HepG2 (cell line): ENCODE measurements at regions not wholly inside any gene's neighbourhood (a gene's known extent, or its start where the extent isn't known, plus 50 kb on each side); places are given as distances from the start of the nearest gene placed in this dataset.
A peak's percentile ranks its signal among the peaks of the same experiment; 100 is the strongest.

Source experiments
- AGO2 ChIP-seq: fragments of 200-400 bp; formaldehyde crosslinking; optimal IDR thresholded peaks from 2 replicates; pipeline ENCODE3; 2017; ENCODE audit warnings: mild to moderate bottlenecking, low read depth, low read length, moderate library complexity
- CAMTA2 ChIP-seq: sonication (generic); formaldehyde crosslinking; IDR thresholded peaks from 2 replicates; pipeline ENCODE4 v1.4.0; 2020; ENCODE audit warnings: mild to moderate bottlenecking, missing genetic modification reagents, borderline replicate concordance
- CHD2 ChIP-seq: IDR thresholded peaks from 2 replicates; pipeline ENCODE4 v1.6.1; 2011; ENCODE audit warnings: low read depth, low read length, improper control_type of control experiment
- DNMT3B ChIP-seq: conservative IDR thresholded peaks from 2 replicates; pipeline ENCODE4 v1.6.1; 2016; ENCODE audit warnings: missing biosample characterization, control low read depth
- HES4 ChIP-seq: sonication (generic); formaldehyde crosslinking; IDR thresholded peaks from 2 replicates; pipeline ENCODE4 v1.9.0; 2021; ENCODE audit warnings: mild to moderate bottlenecking, missing genetic modification reagents, borderline replicate concordance
- HMGXB3 ChIP-seq: sonication (generic); formaldehyde crosslinking; IDR thresholded peaks from 2 replicates; pipeline ENCODE4 v1.4.0; 2020; ENCODE audit warnings: missing genetic modification reagents, borderline replicate concordance
- KLF15 ChIP-seq: sonication (generic); formaldehyde crosslinking; IDR thresholded peaks from 2 replicates; pipeline ENCODE4 v1.8.1; 2023; ENCODE audit warnings: borderline replicate concordance, mild to moderate bottlenecking, inconsistent platforms, missing genetic modification reagents, mixed read lengths
- POLR2AphosphoS2 ChIP-seq: IDR thresholded peaks from 2 replicates; pipeline ENCODE4 v1.6.1; 2011; ENCODE audit warnings: low read depth, low read length, improper control_type of control experiment
- RFX5 ChIP-seq: IDR thresholded peaks from 2 replicates; pipeline ENCODE4 v1.6.1; 2011; ENCODE audit warnings: low read depth, low read length, improper control_type of control experiment
- SIN3A ChIP-seq: IDR thresholded peaks from 2 replicates; pipeline ENCODE4 v1.6.1; 2011; ENCODE audit warnings: low read depth, mild to moderate bottlenecking, control low read depth, low read length, borderline replicate concordance
- SP5 ChIP-seq: IDR thresholded peaks from 2 replicates; pipeline ENCODE4 v1.6.1; 2016; ENCODE audit warnings: low read depth, borderline replicate concordance
- ZBTB34 ChIP-seq: sonication (generic); formaldehyde crosslinking; IDR thresholded peaks from 2 replicates; pipeline ENCODE4 v1.8.0; 2022; ENCODE audit warnings: mild to moderate bottlenecking, missing genetic modification reagents
- ZFP36L2 ChIP-seq: sonication (generic); formaldehyde crosslinking; IDR thresholded peaks from 2 replicates; pipeline ENCODE4 v1.4.0; 2020; ENCODE audit warnings: missing genetic modification reagents
- ZNF121 ChIP-seq: sonication (generic); formaldehyde crosslinking; IDR thresholded peaks from 2 replicates; pipeline ENCODE4 v1.5.0; 2020; ENCODE audit warnings: mild to moderate bottlenecking, missing genetic modification reagents
- ZNF280D ChIP-seq: sonication (generic); formaldehyde crosslinking; IDR thresholded peaks from 2 replicates; pipeline ENCODE4 v1.5.1; 2020; ENCODE audit warnings: mild to moderate bottlenecking, missing genetic modification reagents
- ZNF430 ChIP-seq: sonication (generic); formaldehyde crosslinking; IDR thresholded peaks from 2 replicates; pipeline ENCODE4 v1.9.0; 2021; ENCODE audit warnings: mild to moderate bottlenecking, missing genetic modification reagents
- ZNF460 ChIP-seq: sonication (generic); formaldehyde crosslinking; IDR thresholded peaks from 2 replicates; pipeline ENCODE4 v1.5.1; 2020; ENCODE audit warnings: missing genetic modification reagents, mild to moderate bottlenecking, borderline replicate concordance
- ZNF879 ChIP-seq: sonication (generic); formaldehyde crosslinking; IDR thresholded peaks from 2 replicates; pipeline ENCODE4 v1.8.1; 2023; ENCODE audit warnings: missing genetic modification reagents

- TF ChIP-seq ZNF280D (CRISPR knock-in tag) (no peak), POLR2AphosphoS2 (no peak), ZBTB34 (CRISPR knock-in tag) (no peak), DNMT3B (CRISPR knock-in tag) (no peak), SIN3A (no peak), ZNF121 (CRISPR knock-in tag) (no peak), KLF15 (no peak), ZNF879 (no peak), ZFP36L2 (CRISPR knock-in tag) (no peak), HES4 (CRISPR knock-in tag) (no peak), ZNF460 (CRISPR knock-in tag) (no peak), RFX5 (no peak), CAMTA2 (CRISPR knock-in tag) (no peak), ZNF430 (CRISPR knock-in tag) (peak; percentile 86), SP5 (CRISPR knock-in tag) (peak; percentile 53; the same call in 1 of the 2 replicates), HMGXB3 (CRISPR knock-in tag) (0 out of 2 replicates have a peak, but pooled peaks have one; percentile 44), AGO2 (no peak), CHD2 (no peak)
These were observed 94.7 kb upstream of the ZMIZ1 start (continued) for GRCh38 chr10:78973901-78974616.
